ENCODE measurements at regions not wholly inside any gene's neighbourhood (a gene's known extent, or its start where the extent isn't known, plus 50 kb on each side); places are given as distances from the start of the nearest gene placed in this dataset.

- no CpG with 5 or more reads among the region's 5 CpGs for WGBS (ENCODE audit: insufficient coverage)
- peaks cover 5% of the 10 kb centered on the region for H3K9me3 Mint-ChIP-seq (ENCODE audit: insufficient read depth)
- no peaks in the 10 kb centered on the region for H3K4me1 Mint-ChIP-seq
- H2AFZ ChIP-seq (ENCODE audit: insufficient read depth, low read depth, low read length, poor library complexity, severe bottlenecking): no peak overlapping the region
- POLR2A ChIA-PET: no interaction called here
- H3K4me1 ChIP-seq (ENCODE audit: control insufficient read depth in 2 of 2, insufficient read depth in 2 of 2, low read length in 2 of 2): no peaks in the 10 kb centered on the region
- no peaks in the 10 kb centered on the region for H3K36me3 ChIP-seq (replicated peaks in 1 of 2; ENCODE audit: control extremely low read depth in 1 of 2, control insufficient read depth in 1 of 2, extremely low read depth in 1 of 2, insufficient read depth in 2 of 2, low read length in 1 of 2)
- no peaks in the 10 kb centered on the region for H3K79me2 ChIP-seq (ENCODE audit: control insufficient read depth, insufficient read depth, low read length)
- peaks cover 0 to under 1% (median 0%) of the 10 kb centered on the region in 3 donors for H3K9me3 ChIP-seq (ENCODE audit: control extremely low read depth in 1 of 3, control insufficient read depth in 2 of 3, insufficient read depth in 1 of 3, low read length in 2 of 3)
- no peak for ATAC-seq (ENCODE audit: low read depth)
- H3K27me3 Mint-ChIP-seq: no peaks in the 10 kb centered on the region
- TF ChIP-seq EZH2 (IDR thresholded peaks at IDR 0.05; ENCODE audit: borderline replicate concordance, insufficient read depth, low read depth, low read length, poor library complexity, severe bottlenecking): no peak
- no peak for TF ChIP-seq CTCF (IDR thresholded peaks at IDR 0.05)
- no peak overlapping the region for H3K27ac Mint-ChIP-seq
- no peak overlapping the region for H3K4me3 Mint-ChIP-seq
- DNase-seq: no peak
- CTCF ChIA-PET: no interaction called here
- H3K4me2 ChIP-seq (replicated peaks; ENCODE audit: low read depth, low read length, poor library complexity, severe bottlenecking): no peak overlapping the region
- H3K27me3 ChIP-seq (replicated peaks in 1 of 4; ENCODE audit: control extremely low read depth in 1 of 4, control insufficient read depth in 3 of 4, insufficient read depth in 4 of 4, low read length in 3 of 4): no peaks in the 10 kb centered on the region
- H4K20me1 ChIP-seq (ENCODE audit: control insufficient read depth, insufficient read depth, low read length, poor library complexity, severe bottlenecking): no peaks in the 10 kb centered on the region
- H3K27ac ChIP-seq (ENCODE audit: low read length in 2 of 2): no peak overlapping the region
- intact Hi-C loops (cut with micrococcal nuclease): no loop called here
- H3K4me3 ChIP-seq (ENCODE audit: control extremely low read depth in 1 of 5, extremely low read depth in 1 of 5, insufficient read depth in 1 of 5, low read depth in 2 of 5, low read length in 4 of 5): no peak overlapping the region
- H3K9ac ChIP-seq (ENCODE audit: low read length): no peak overlapping the region
These were observed 264.0 kb downstream of the SEC16B start for GRCh38 chr1:177705839-177706238.

- no peak overlapping the region for H3K4me3 Mint-ChIP-seq
- WGBS (ENCODE audit: insufficient coverage): 76% methylated on average over 3 of the region's 3 CpGs
- DNase-seq (no peak), ATAC-seq (ENCODE audit: low read depth) (no peak)
- Histone ChIP-seq H3K9ac (ENCODE audit: low read length) (no peak overlapping the region), H3K9me3 (ENCODE audit: control extremely low read depth in 1 of 3, control insufficient read depth in 2 of 3, insufficient read depth in 1 of 3, low read length in 2 of 3) (no peaks in the 10 kb centered on the region), H3K27ac (ENCODE audit: low read length in 2 of 2) (no peak overlapping the region), H4K20me1 (ENCODE audit: control insufficient read depth, insufficient read depth, low read length, poor library complexity, severe bottlenecking) (no peaks in the 10 kb centered on the region), H3K27me3 (replicated peaks in 1 of 4; ENCODE audit: control extremely low read depth in 1 of 4, control insufficient read depth in 3 of 4, insufficient read depth in 4 of 4, low read length in 3 of 4) (no peaks in the 10 kb centered on the region), H3K4me3 (ENCODE audit: control extremely low read depth in 1 of 5, extremely low read depth in 1 of 5, insufficient read depth in 1 of 5, low read depth in 2 of 5, low read length in 4 of 5) (no peak overlapping the region), H3K79me2 (ENCODE audit: control insufficient read depth, insufficient read depth, low read length) (no peaks in the 10 kb centered on the region), H3K4me2 (replicated peaks; ENCODE audit: low read depth, low read length, poor library complexity, severe bottlenecking) (no peak overlapping the region), H3K36me3 (replicated peaks in 1 of 2; ENCODE audit: control extremely low read depth in 1 of 2, control insufficient read depth in 1 of 2, extremely low read depth in 1 of 2, insufficient read depth in 2 of 2, low read length in 1 of 2) (no peaks in the 10 kb centered on the region), H2AFZ (ENCODE audit: insufficient read depth, low read depth, low read length, poor library complexity, severe bottlenecking) (no peak overlapping the region), H3K4me1 (ENCODE audit: control insufficient read depth in 2 of 2, insufficient read depth in 2 of 2, low read length in 2 of 2) (no peaks in the 10 kb centered on the region)
- ChIA-PET POLR2A (no interaction called here), CTCF (no interaction called here)
- no peak for TF ChIP-seq EZH2 (IDR thresholded peaks at IDR 0.05; ENCODE audit: borderline replicate concordance, insufficient read depth, low read depth, low read length, poor library complexity, severe bottlenecking)
- TF ChIP-seq CTCF (IDR thresholded peaks at IDR 0.05): no peak
- no peak overlapping the region for H3K27ac Mint-ChIP-seq
- no peaks in the 10 kb centered on the region for H3K4me1 Mint-ChIP-seq
- peaks cover 5% of the 10 kb centered on the region for H3K9me3 Mint-ChIP-seq (ENCODE audit: insufficient read depth)
- intact Hi-C loops (cut with micrococcal nuclease): no loop called here
- H3K27me3 Mint-ChIP-seq: no peaks in the 10 kb centered on the region
These were observed 265.9 kb downstream of the SEC16B start for GRCh38 chr1:177703888-177704446.

Measured in B cell (primary cell).